ENCODE measurements at regions not wholly inside any gene's neighbourhood (a gene's known extent, or its start where the extent isn't known, plus 50 kb on each side); places are given as distances from the start of the nearest gene placed in this dataset.

GRCh38 chr5:13581132-13581531 lies 363.4 kb downstream of the DNAH5 start:
- TF ChIP-seq CTCF (IDR thresholded peaks at IDR 0.05) = no peak
- no peak for TF ChIP-seq POLR2A (IDR thresholded peaks at IDR 0.05)
- no peak for TF ChIP-seq POLR2AphosphoS5 (IDR thresholded peaks at IDR 0.05)
- TF ChIP-seq EP300 (IDR thresholded peaks at IDR 0.05) = no peak
